A673 (cell line): ENCODE measurements at regions not wholly inside any gene's neighbourhood (a gene's known extent, or its start where the extent isn't known, plus 50 kb on each side); places are given as distances from the start of the nearest gene placed in this dataset.

ENCODE experiments used
- BruUV-seq: library from RNA; stranded (reverse); fragments of 400-500 nt; replicated peaks from 2 replicates; lab custom pipeline; 2021; lab: Mats Ljungman, UMichigan
- CTCF ChIA-PET: fragments of 300-600 bp; sonication (Branson Sonifier 250); formaldehyde crosslinking; loops from one replicate; lab custom pipeline; 2022; ENCODE audit warnings: antibody characterized with exemption; lab: Charles Lee
- POLR2A ChIA-PET: fragments of 300-600 bp; sonication (Branson Sonifier 250); formaldehyde crosslinking; loops from one replicate; lab custom pipeline; 2022; ENCODE audit warnings: antibody characterized with exemption; ENCODE audit not compliant: low non-redundant PET; lab: Charles Lee
- DNase-seq: peaks from one replicate; pipeline ENCODE4 v3.0.0-alpha.2; 2015; ENCODE audit warnings: low spot score
- H3K27ac ChIP-seq: fragments of 200-600 bp; sonication (generic); 2 replicates; pipeline ENCODE4 v1.5.1; 2016; ENCODE audit warnings: mixed run types, low read depth, mild to moderate bottlenecking, mixed read lengths, antibody characterized with exemption, low read length; ENCODE audit not compliant: poor library complexity, severe bottlenecking
- H3K27me3 ChIP-seq: fragments of 200-600 bp; sonication (generic); replicated peaks from 2 replicates; pipeline ENCODE4 v1.6.1; 2017; ENCODE audit warnings: mixed run types, low read depth, mild to moderate bottlenecking, mixed read lengths, antibody characterized with exemption, low read length; ENCODE audit not compliant: insufficient read depth, poor library complexity
- H3K36me3 ChIP-seq: fragments of 200-600 bp; sonication (generic); 2 replicates; pipeline ENCODE4 v1.6.1; 2016; ENCODE audit warnings: mixed run types, mild to moderate bottlenecking, mixed read lengths, antibody characterized with exemption, low read length; ENCODE audit not compliant: insufficient read depth, poor library complexity, severe bottlenecking
- H3K4me1 ChIP-seq: fragments of 200-600 bp; sonication (generic); 2 replicates; pipeline ENCODE4 v1.6.1; 2017; ENCODE audit warnings: mixed run types, mild to moderate bottlenecking, mixed read lengths, antibody characterized with exemption, low read length; ENCODE audit not compliant: insufficient read depth, poor library complexity, severe bottlenecking
- H3K4me3 ChIP-seq: fragments of 200-600 bp; sonication (generic); 2 replicates; pipeline ENCODE4 v1.5.1; 2016; ENCODE audit warnings: low read depth, mixed run types, mild to moderate bottlenecking, mixed read lengths, low read length; ENCODE audit not compliant: poor library complexity, severe bottlenecking
- H3K9me3 ChIP-seq: fragments of 200-600 bp; sonication (generic); 2 replicates; pipeline ENCODE4 v1.6.1; 2016; ENCODE audit warnings: mixed run types, low read depth, mild to moderate bottlenecking, mixed read lengths, antibody characterized with exemption, low read length; ENCODE audit not compliant: poor library complexity, severe bottlenecking
- CTCF ChIP-seq: fragments of 300-800, 200-600 bp; sonication (generic); conservative IDR thresholded peaks from 2 replicates; pipeline ENCODE4 v1.5.1; 2017; ENCODE audit warnings: low read depth, mild to moderate bottlenecking, antibody characterized with exemption, low read length, moderate library complexity, mixed read lengths
- EZH2 ChIP-seq: fragments of 200-600 bp; sonication (generic); IDR thresholded peaks from 2 replicates; pipeline ENCODE4 v1.6.1; 2017; ENCODE audit warnings: borderline replicate concordance, low read depth, mild to moderate bottlenecking, mixed read lengths, antibody characterized with exemption, low read length; ENCODE audit not compliant: poor library complexity, severe bottlenecking
- intact Hi-C: fragments of 100-400 bp; cut with micrococcal nuclease; formaldehyde crosslinking; loops from one replicate; pipeline ENCODE4 v1.10.0; 2022; ENCODE audit not compliant: unreplicated experiment

- Histone ChIP-seq H3K4me1 (no peaks in the 10 kb centered on the region), H3K27ac (no peak overlapping the region), H3K36me3 (no peaks in the 10 kb centered on the region), H3K9me3 (peaks cover 30% of the 10 kb centered on the region), H3K27me3 (no peaks in the 10 kb centered on the region), H3K4me3 (no peak overlapping the region)
- POLR2A ChIA-PET, result no interaction called here
- BruUV-seq, result no TSS peak
- CTCF ChIA-PET, result no interaction called here
- intact Hi-C loops, result no loop called here
- no peak for TF ChIP-seq CTCF
- no peak for TF ChIP-seq EZH2
- DNase-seq, result no peak
Observed at GRCh38 chr5:2610986-2611385, 140.5 kb downstream of the IRX2 start.

GRCh38 chr5:2608391-2608790 lies 143.1 kb downstream of the IRX2 start:
- Histone ChIP-seq H3K4me1 (no peaks in the 10 kb centered on the region), H3K27me3 (no peaks in the 10 kb centered on the region), H3K27ac (no peak overlapping the region), H3K36me3 (no peaks in the 10 kb centered on the region), H3K9me3 (peaks cover 26% of the 10 kb centered on the region), H3K4me3 (no peak overlapping the region)
- CTCF ChIA-PET, result no interaction called here
- DNase-seq, result no peak
- no TSS peak for BruUV-seq
- TF ChIP-seq EZH2 (no peak), CTCF (no peak)
- intact Hi-C loops, result no loop called here
- POLR2A ChIA-PET, result no interaction called here

GRCh38 chr5:2607598-2607997 lies 143.9 kb downstream of the IRX2 start:
- ChIA-PET POLR2A (no interaction called here), CTCF (no interaction called here)
- Histone ChIP-seq H3K4me1 (no peaks in the 10 kb centered on the region), H3K4me3 (no peak overlapping the region), H3K27ac (no peak overlapping the region), H3K9me3 (peaks cover 31% of the 10 kb centered on the region), H3K27me3 (no peaks in the 10 kb centered on the region), H3K36me3 (no peaks in the 10 kb centered on the region)
- no peak for TF ChIP-seq CTCF
- TF ChIP-seq EZH2, result no peak
- no TSS peak for BruUV-seq
- DNase-seq, result no peak
- intact Hi-C loops, result no loop called here
